Frontal cortex (tissue), 3 donors: ENCODE measurements at regions not wholly inside any gene's neighbourhood (a gene's known extent, or its start where the extent isn't known, plus 50 kb on each side); places are given as distances from the start of the nearest gene placed in this dataset.
"Not testable (repeated sequence)": the region's sequence is repeated elsewhere in the genome, so short reads cannot be mapped to it uniquely, and the experiment has no call there.

Experiments used
- DNase-seq, 2 donors: peaks; one replicate each; pipeline ENCODE4 v3.0.0; 2012; ENCODE audit warnings: low spot score in 2 of 2
- FAIRE-seq: peaks from 2 replicates; lab custom pipeline; 2012; peaks lifted over from hg19 to GRCh38; lab: Jason Lieb, UNC
- donor health status: control.
- donor health status: control.
- donor health status: control.

DNA sequence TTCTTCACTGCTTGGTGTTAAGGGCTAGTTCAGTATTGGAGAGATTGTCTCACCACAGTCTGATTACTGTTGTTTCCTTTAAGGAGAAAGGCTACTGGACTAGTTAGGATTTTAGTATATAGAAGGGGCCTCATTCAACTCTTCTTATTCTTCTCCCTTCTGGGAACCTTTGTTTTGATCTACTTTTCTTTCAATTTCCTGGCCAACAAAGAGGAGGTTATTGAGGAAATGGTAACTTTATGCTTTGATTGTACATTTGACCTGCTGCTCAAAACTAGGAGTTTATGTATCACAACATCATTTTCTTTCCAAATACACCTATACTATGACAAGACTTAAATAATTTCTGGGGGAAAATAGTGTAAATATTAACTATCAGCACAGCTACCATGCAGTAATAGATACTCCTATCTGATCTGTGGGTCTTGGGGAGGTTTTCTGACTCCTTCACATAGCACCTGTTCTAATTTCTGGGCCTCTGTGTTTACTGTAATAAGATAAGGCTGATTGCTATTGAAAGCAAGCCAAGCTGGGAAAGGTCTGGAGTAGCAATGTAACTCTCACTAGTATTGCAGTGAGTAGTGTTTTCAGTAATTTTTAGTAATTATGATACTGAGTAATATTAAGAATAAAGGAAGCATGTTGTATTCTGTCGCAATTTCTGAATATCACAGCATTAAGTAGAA is 395.3 kb downstream of the NUP35 start:
- no peak for FAIRE-seq
- no peak for DNase-seq

DNA sequence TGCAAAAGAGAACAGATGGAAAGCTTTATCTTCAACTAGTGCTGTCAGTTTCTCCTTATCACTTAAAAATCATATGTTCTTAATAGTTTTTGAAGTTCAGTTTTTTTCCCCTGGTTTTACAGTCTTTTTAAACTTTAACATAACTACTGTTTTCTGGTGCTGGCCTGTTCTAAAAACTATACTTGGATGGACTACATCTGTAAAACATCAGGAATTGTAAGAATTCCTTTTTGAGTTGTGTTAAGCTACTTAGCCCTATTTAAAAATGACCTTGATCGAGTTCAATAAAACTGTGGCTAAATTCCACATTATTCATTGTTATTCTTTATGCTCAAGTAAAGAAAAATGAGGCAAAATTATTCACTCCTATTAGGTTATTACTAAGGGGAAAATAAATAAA is 397.7 kb downstream of the NUP35 start:
- FAIRE-seq (no peak), DNase-seq (no peak)

DNA sequence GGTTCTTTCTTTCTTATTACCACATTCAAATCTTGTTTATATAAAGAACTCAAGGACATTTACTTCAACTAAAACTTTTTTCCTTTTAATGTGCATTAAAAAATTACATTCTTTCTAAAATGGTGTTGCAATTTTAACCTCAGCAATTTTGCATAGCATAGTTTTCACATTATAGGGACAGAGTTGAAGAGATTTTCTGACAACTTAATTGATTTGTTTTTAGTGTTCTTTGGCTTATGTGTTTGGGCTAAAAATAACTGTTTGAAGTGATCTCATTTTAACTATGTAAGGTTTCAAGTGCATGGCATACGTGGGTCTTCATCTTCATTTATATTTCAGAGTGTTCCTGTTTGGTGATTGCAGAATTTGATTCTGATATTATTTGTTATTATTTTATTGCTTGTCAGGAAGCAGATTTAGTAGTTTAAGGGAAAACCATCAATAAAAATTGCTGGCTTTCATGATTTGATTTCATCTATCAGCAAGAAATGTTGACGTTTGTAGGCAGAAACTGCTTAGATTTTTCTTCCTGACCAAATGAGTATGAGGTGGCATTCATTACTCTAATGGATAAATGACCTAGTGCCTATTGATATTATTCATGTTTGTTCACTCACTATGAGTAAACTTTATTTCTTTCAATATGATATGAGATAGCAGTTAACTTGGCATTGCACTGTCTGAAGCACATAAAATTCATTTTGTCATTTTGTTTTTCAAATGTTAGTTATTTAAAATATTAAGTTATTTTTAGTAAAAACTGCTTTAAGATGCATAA is 398.4 kb downstream of the NUP35 start:
- DNase-seq (no peak), FAIRE-seq (no peak)

DNA sequence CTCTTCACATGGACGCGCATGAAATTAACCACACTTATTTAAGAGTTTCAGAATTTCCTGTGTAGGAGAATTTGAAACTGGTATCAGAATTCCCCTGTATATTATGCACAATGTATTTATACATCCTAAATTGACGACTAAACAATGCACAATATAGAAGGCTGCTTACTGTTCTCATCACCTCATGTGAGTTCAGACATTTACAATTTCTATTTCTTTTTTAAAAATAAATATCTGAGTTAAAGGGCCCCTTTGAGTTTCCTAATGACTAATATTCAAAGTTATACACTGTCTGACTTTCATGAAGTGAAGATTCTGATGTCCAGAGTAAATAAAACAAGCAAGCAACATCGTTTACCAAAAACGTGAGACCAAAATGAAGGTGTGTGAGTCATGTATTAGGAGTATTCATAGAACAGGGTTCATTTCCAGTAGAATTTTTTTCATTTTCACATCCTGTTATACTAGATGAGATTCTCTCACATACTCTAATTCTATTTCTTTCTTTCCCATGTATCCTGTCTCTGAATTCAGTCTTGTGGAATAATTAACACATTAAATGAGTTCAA is 406.2 kb downstream of the NUP35 start:
- DNase-seq (no peak), FAIRE-seq (no peak)

DNA sequence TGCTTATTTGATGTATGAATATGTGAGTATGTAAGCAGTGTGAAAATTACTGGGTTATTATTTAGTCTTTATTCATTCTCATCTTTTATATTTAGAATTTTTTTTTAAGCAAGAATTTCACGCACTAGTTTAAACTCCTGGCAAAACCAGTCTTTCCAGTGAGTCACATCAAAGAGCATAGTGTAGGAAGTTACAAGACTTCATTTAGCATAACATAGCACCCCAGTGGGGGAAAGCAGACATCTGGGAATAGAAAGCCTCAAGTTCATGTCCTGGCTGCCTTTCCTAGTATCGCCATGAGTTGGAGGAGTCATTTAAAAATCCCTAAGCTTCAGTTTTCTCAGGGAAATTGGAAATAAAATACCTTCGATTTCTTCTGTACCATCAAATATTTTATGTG is 408.3 kb downstream of the NUP35 start:
- FAIRE-seq (no peak), DNase-seq (no peak)

DNA sequence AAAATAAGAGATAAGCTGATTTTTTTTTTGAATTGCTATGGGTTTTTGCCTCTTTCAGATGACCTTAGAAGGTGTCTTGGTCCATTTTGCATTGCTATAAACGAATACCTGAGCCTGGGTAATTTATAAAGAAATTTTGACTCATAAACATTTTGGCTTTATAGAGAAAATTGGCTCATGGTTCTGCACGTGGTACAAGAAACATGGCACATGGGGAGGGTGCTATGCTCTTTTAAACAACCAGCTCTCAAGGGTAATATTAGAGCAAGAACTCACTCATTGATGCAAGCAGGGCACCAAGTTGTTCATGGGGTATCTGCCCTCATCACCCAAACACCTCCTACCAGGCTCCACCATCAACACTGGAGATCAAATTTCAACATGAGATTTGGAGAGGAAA is 408.8 kb downstream of the NUP35 start:
- DNase-seq (no peak), FAIRE-seq (no peak)

DNA sequence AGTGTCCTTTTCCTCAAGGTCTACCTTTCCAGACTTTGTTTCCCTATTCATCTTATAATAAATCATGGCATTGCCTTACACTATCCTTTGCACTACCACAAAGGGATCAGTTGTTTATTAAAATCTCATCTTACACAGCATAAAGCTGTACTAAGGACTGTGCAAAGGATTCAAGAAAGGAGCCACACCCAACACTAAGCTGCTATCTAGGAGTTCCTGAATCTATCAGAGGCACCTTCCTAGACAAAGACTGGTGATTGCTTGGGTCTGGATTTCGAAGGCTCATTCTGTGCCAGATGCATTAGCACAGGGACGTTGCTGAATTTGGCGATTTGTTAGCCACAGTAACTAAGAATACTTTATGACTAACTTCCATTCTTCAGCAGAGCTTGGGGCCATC is 412.0 kb downstream of the NUP35 start:
- DNase-seq (no peak), FAIRE-seq (no peak)

DNA sequence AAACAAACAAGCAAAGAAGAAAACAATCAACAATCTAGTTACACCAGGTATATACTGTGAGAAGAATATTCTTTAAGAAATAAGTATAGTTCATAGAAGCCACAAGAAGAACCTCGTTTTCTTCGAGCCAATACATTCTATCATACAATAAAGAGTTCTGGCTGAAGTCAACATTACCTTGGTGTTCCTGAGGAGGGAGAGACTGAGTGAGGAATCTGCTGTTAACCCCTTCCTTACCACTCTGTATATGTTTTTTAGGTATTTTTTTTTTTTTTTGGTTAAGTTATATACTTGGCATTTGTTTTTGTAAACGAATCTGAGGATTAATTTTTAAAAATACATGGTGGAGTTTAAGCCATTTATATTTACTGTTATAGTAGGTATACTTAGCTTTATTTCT is 412.5 kb downstream of the NUP35 start:
- DNase-seq (no peak), FAIRE-seq (no peak)

DNA sequence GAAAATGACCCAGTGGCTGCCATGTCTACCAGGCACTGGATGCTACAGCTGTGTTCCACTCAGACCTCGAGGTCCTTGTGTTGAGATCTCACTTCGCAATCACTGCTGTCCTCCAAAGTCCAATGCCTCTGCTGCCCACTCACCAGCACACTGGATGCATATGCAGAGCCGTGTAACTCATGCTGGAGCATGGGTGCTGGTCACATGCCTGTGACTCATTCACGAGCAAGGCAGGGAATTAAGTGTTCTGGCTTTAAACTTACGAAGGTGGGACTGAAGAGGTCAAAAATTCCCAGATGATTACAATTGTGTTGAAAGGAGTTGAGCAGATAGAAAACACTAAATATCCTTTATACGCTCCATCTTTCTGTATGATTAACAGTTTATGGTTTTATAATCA is 417.5 kb downstream of the NUP35 start:
- FAIRE-seq, result no peak
- DNase-seq, result no peak

DNA sequence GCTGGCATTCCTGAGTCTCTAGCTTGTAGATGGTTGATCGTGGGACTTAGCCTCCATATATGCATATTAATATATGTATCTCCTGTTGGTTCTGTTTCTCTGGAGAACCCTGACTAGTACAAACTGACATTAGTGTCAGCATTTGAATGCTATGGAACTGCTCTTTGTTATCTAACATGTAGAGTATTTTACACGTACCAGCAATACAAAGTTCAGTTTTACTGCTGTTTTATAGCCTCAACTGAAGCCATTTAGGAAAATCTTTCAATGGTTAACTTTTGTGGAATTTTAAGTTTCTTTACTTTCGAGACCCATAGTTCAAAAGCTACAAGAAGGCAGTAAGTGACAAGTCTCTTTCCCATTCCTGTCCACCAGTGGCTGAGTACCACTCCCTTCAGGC is 418.4 kb downstream of the NUP35 start:
- FAIRE-seq, result no peak

DNA sequence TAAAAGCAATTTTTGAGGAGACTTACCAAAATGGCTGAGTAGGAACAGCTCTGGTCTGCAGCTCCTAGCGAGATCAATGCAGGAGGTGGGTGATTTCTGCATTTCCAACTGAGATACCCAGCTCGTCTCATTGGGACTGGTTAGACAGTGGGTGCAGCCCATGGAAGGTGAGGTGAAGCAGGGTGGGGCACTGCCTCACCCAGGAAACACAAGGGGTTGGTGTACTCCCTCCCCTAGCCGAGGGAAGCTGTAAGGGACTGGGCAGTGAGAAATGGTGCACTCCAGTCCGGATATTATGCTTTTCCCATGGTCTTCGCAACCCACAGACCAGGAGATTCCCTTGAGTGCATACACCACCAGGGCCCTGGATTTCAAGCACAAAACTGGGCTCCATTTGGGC is 419.0 kb downstream of the NUP35 start:
- FAIRE-seq (no peak), DNase-seq (no peak)

More for the DNA sequence above, 418.4 kb downstream of the NUP35 start:
- DNase-seq, result no peak

DNA sequence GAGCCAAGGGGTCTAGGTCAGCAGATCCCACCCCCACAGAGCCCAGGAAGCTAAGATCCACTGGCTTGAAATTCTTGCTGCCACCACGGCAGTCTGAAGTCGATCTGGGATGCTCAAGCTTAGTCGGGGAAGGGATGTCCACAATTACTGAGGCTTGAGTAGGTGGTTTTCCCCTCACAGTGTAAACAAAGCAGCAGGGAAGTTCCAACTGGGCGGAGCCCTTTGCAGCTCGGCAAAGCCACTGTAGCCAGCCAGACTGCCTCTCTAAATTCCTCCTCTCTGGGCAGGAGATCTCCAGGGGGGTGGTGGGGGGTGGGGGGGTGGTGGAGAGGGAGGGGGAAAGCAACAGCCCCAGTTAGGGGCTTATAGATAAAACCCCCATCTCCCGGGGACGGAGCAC is 419.5 kb downstream of the NUP35 start:
- DNase-seq, result no peak
- FAIRE-seq, result no peak

DNA sequence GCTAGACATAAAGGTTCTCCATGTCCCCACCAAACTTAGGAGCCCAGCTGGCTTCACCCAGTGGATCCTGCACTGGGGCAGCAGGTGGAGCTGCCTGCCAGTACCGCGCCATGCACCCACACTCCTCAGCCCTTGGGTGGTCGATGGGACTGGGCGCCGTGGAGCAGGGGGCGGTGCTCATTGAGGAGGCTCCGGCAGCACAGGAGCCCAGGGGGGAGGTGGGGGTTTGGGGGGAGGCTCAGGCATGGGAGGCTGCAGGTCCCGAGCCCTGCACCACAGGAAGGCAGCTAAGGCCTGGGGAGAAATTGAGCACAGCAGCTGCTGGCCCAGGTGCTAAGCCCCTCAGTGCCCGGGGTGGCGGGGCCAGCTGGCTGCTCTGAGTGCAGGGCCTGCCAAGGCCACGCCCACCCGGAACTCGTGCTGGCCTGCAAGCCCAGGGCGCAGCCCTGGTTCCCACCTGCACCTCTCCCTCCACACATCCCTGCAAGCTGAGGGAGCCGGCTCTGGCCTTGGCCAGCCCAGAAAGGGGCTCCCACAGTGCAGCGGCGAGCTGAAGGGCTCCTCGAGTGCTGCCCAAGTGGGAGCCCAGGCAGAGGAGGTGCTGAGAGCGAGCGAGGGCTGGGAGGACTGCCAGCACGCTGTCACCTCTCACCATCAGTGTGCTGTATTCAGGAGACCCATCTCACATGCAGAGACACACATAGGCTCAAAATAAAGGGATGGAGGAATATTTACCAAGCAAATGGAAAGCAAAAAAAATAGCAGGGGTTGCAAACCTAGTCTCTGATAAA is 422.5 kb downstream of the NUP35 start:
- not testable (repeated sequence) for DNase-seq, FAIRE-seq

DNA sequence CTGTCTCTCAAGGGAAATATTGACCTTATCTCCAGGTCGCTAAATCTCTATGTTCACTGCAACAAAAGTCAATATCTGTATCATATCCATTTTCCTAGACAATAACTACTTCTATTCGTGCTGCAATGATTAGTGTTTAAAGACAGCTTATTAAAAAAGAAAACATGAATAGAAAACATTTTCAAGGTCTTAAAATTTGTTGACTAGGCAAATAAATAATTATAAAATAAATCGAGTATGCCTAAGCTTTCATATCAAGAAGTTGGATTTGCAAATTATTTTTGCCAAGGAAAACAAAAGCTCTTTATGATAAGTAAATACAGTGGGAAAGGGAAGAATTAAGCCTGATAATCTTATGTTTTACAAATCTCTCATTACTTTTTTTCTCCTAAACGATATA is 428.5 kb downstream of the NUP35 start:
- DNase-seq (no peak), FAIRE-seq (no peak)

DNA sequence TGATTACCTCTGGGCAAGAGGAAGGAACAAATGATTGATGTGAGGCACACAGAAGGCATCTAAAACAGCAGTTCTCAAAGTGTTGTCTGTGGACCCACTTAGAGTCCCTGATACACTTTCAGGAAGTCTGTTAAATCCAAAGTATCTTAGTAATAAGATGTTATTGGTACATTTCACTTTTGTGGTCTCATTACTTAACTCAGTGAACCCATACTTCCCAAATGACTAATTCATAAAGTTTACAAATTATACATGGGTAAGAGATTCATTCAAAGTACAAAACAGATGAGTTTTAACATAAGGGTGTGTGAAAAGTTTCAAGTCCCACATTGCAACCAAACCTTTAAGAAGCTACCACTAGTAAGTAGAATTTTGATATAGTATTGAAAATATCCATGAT is 440.5 kb downstream of the NUP35 start:
- DNase-seq (no peak), FAIRE-seq (no peak)

DNA sequence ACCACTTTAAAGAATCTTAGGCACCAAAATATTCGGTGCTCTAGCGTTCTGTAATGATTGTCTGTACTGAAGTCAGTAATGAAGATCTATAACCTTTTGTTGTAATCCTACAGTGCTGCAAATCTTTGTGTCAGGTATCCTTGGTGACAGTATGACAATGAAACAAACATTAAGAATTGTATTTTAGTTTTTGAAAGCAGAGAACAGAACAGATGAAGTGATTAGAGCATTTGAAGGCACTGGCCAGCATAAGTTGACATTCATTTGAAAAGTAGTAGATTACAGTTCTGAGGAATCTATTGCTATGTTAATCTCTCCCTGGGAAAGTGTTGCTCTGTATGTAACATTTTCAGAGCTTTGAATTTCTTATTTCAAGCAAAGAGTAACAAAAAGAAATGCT is 451.2 kb downstream of the NUP35 start:
- FAIRE-seq, result no peak
- no peak for DNase-seq

DNA sequence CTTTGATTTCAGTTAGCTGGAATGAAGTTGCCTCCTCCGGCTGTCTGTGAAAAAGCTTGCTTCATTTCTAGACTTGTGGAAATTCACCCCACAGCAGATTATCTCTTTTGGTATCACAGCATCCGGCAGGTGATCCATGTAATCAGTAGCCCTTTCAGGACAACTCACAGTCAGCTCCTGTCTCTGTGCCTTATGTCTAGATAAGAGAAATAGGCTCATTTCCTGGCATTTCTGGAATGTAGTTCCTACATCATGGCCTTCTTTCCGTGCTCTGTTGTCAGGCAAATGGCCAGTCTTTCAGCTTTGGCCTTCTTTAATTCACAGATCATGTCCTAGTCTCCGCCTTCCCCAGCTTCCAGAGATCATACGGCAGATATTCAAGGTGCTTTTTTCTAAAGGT is 455.4 kb downstream of the NUP35 start:
- DNase-seq (no peak), FAIRE-seq (no peak)

DNA sequence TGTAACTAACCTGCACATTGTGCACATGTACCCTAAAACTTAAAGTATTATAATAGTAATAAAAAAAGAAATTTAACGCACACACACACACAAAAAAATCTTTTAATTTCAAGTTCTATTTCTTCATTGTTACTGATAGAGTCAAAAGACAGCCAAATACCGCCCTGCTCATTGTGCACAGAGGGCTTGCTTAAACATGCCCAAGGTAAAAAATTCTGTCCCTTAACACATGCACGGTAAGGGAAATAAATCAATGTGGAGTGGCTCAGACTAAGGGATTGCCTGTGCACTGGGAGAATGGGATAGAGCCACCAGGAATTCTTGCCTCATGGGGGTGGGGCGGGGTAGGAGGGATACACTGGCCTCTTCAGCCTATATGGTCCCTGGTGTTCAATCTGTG is 468.0 kb downstream of the NUP35 start:
- DNase-seq, result no peak
- no peak for FAIRE-seq

DNA sequence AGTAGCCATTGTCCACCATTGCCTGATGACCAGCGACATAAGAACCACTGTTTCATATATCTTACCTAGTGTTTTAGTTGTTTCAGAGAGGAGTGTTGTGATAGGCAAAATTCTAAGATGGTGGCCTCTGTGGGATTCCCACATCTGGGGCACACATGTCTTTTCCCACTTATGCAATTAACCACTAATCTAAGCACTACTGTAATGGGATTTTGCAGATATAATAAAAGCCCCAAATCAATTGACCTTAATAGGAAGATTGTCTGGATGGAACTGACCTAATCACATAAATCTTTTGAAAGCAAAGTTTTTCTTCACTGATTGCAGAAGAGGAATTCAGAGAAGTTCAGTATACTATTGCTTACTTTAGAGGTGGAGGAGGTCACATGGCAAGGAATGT is 469.9 kb downstream of the NUP35 start:
- FAIRE-seq, result no peak
- DNase-seq, result no peak

DNA sequence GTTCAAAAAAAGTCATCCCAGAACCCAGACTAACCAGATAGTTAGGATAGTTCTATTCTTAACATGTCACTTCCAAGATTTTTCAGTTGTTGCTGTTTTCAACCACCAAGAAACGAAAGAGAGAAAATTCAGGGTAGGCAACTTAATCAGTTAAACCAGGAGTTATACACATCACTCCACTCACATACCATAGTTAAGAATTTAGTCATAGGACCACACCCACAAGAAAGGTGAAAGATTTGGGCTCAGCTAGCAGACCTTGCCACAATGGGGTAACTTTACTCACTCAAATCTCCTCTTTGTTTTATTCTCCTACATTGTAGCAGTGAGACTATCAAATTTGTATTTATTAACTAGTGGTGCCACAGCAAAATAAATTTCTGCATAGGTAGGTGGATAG is 473.6 kb downstream of the NUP35 start:
- no peak for FAIRE-seq
- DNase-seq, result no peak

DNA sequence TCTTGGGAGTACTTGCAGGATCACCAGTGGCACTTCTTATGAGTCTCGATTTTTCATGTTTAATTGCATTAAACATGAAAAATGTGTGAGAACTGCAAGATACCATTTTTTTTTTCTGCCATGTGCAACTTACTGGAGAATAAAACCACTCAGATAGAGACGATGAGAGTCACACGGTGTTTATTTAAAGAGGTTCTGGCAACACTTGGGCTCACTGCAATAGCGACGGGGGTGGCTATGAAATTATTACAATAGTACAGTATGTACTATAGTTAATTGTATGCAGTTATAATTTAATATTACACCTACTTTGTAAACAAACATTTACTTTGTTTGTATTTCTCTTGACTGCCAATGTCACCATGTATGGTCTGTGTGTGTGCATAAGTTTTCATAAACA is 479.8 kb downstream of the NUP35 start:
- FAIRE-seq (no peak), DNase-seq (no peak)
